Hepatocyte (in vitro differentiated cells): ENCODE measurements at regions not wholly inside any gene's neighbourhood (a gene's known extent, or its start where the extent isn't known, plus 50 kb on each side); places are given as distances from the start of the nearest gene placed in this dataset.

ENCODE experiments used
- CTCF ChIP-seq: fragments of 200-600 bp; sonication (generic); IDR thresholded peaks from 2 replicates; pipeline ENCODE4 v1.5.1; 2016; ENCODE audit warnings: antibody characterized with exemption, mild to moderate bottlenecking; ENCODE audit not compliant: poor library complexity
- EZH2 ChIP-seq: fragments of 200-600 bp; sonication (generic); IDR thresholded peaks from 2 replicates; pipeline ENCODE4 v1.6.1; 2016; ENCODE audit warnings: antibody characterized with exemption, mild to moderate bottlenecking, borderline replicate concordance
- EZH2phosphoT487 ChIP-seq: fragments of 200-600 bp; sonication (generic); IDR thresholded peaks from one replicate; pipeline ENCODE4 v1.6.1; 2018; ENCODE audit warnings: antibody characterized with exemption, mild to moderate bottlenecking, low read depth, moderate library complexity; ENCODE audit not compliant: unreplicated experiment, severe bottlenecking

DNA sequence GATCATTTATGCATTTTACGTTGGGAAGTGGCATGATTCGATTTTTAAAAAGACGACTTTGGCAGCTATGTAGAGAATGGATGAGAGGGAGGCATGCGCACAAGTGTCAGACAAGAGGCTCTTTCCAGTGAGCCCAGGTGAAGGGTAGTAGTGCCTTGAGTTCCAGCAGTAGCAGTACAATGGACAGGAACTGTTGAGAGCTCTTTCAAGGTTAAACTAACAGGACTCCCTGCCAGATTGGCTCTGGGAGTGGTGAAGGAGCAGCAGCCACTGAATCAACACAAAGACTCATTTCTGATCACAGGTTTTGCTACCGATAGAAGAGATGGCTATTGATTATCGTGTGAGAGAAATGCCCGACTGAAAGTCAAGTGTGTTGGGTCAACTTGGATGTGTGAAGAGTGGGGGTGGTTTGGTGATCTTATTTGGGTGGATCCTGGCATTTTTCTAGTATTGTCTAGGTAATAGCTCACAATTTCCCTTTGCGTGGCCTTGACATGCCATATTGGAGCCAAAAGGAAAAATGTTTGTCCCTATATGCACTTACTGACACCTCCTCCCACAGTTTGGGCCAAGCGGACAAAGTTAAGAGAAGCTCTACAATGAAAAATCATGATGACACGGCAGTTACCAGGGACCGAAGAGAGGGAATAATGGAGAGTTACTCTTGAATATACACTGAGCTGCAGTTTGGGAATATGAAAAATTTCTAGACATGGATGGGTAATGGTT is 81.6 kb upstream of the MDFIC2 start:
- TF ChIP-seq CTCF, result no peak
- TF ChIP-seq EZH2, result no peak
- TF ChIP-seq EZH2phosphoT487, result no peak
